GM12872 (cell line): ENCODE measurements at regions not wholly inside any gene's neighbourhood (a gene's known extent, or its start where the extent isn't known, plus 50 kb on each side); places are given as distances from the start of the nearest gene placed in this dataset.

Source experiments
- TF ChIP-seq, protein P1 (sequence below): IDR thresholded peaks from 3 replicates; pipeline ENCODE4 v1.5.1; 2011; ENCODE audit warnings: low read depth, mild to moderate bottlenecking, low read length, moderate library complexity; ENCODE audit not compliant: insufficient read depth

DNA sequence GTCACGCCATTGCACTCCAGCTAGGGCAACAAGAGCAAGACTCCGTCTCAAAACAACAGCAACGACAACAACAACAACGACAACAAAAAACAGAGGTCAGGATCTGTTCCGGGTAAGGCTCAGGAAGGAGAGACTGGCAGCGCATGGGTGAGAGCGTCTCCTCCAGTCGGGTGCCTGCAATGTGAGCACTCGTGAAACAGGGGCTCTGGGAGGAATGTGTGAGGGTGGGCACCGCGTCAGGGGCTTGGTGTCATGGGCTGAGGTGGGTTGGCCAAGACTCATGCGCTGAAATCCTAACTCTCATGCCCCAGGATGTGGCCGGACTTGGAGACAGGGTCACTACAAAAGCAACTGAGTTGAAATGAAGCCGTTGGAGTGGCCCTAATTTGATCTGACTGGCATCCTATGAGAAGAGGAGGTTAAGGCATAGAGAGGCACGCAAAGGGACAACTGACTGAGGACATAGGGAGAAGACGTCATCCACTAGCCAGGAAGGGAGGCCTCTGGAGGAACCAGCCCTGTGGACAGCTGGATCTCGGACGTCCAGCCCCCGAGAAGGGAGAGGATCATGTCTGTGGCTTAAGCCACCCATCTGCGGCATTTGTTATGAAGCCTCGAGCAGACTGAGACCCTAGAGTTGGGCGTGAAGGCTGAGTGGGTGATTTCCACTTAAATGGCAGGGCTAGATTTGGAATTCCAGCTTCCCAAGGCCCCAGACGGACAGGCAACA is 241.5 kb upstream of the PITRM1 start:
- TF ChIP-seq, protein P1, sequence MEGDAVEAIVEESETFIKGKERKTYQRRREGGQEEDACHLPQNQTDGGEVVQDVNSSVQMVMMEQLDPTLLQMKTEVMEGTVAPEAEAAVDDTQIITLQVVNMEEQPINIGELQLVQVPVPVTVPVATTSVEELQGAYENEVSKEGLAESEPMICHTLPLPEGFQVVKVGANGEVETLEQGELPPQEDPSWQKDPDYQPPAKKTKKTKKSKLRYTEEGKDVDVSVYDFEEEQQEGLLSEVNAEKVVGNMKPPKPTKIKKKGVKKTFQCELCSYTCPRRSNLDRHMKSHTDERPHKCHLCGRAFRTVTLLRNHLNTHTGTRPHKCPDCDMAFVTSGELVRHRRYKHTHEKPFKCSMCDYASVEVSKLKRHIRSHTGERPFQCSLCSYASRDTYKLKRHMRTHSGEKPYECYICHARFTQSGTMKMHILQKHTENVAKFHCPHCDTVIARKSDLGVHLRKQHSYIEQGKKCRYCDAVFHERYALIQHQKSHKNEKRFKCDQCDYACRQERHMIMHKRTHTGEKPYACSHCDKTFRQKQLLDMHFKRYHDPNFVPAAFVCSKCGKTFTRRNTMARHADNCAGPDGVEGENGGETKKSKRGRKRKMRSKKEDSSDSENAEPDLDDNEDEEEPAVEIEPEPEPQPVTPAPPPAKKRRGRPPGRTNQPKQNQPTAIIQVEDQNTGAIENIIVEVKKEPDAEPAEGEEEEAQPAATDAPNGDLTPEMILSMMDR: no peak

DNA sequence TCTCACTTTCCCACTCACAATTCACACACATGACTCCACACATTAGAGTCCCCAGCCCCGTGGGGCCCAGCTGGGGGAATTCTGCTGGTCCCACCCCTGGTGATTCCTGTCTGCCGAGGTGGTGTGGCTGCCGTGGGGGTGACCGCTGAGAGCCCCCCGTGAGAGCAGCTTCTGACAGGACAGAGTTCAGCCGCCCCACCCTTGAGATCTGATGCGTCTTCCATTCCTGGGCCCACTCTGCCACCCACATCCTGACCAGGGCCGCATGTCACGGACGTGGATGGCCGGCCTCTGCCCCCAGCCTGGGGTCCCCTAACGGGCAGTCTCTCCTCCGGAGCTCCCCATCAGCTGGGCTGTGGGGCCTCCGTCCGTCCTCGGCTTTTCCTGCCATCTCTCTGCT is 240.1 kb upstream of the PITRM1 start:
- TF ChIP-seq, protein P1: no peak

DNA sequence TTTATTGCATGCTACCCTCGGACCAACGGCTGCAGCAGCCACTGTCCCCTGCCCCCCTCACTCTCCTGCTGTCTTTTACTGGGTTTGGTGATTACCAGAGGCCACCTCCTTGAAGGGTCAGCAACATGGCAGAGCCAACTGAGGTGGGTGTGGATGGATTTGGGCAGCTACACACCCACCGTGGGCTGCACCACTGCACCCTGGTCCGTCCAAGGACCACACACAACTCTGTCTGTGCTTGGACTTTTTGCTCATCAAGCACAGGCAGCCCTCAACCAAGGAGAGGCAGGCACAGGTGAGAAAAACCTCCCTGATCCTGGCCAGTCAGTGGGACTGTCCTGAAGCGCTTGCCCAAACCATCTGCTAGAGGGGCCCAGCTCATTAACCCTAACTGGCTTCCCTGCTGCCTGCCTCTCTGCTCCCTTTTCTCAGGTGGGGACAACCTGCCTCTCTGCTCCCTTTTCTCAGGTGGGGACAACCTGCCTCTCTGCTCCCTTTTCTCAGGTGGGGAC is 239.5 kb upstream of the PITRM1 start:
- TF ChIP-seq, protein P1: no peak

DNA sequence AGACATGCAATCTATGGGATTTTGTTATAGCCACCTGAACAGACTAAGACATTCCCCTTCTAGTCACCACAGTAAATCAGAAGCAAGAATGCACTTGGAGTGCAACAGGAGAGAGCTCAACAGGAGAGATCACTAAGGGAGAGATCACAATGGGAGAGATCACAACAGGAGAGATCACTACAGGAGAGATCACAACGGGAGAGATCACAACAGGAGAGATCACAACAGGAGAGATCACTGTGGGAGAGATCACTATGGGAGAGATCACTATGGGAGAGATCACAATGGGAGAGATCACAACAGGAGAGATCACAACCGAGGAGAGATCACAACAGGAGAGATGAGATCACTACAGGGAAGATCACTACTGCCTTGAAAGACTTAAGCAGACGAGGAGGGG is 238.5 kb upstream of the PITRM1 start:
- TF ChIP-seq, protein P1: no peak

DNA sequence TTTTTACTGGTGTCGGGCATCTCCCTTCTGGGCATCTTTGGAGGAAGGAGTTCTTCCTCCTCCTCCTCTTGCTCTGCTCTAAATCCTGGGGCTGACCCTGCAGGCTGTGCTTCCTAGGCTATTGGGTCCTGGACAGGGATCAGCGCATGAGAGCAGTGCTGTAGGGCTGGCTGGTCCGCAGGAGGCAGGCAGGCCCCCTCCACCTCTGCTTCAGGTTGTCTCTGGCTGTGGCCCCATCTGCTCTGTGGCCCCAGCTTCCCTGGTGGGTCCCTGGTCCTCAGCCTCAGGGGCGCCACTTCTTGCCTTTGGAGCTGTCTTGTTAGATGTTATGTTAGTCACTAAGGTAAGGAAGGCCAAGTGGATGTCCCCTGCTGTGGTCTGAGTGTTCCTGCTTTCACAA is 237.3 kb upstream of the PITRM1 start:
- TF ChIP-seq, protein P1: no peak

DNA sequence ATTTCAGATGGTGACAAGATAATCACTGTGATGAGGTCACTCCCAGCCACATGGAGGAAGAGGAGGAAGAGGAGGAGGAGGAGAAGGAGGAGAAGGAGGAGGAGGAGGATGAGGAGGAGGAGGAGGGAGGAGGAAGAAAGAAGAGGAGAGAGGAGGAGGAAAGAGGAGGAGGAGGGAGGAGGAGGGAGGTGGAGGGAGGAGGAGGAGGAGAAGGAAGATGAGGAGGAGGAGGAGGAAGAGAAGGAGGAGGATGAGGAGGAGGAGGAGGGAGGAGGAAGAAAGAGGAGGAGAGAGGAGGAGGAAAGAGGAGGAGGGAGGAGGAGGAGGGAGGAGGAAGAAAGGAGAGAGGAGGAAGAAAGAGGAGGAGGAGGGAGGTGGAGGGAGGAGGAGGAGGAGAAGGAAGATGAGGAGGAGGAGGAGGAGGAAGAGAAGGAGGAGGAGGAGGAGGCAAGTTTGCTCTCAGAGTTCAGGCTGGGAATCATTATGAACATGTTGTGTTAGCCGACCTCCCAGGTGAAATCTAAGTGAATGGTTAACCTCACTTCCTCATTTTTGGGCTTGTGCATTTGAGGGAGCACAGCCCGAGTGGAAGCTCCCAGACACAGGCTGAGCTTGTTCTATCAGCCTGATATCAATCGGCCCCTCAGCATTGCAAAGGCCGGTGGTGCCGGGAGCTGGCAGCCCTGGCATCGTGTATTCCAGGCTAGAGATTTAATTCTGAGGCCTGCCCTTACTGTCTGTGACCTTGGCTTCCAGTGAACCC is 236.2 kb upstream of the PITRM1 start:
- TF ChIP-seq, protein P1: no peak

DNA sequence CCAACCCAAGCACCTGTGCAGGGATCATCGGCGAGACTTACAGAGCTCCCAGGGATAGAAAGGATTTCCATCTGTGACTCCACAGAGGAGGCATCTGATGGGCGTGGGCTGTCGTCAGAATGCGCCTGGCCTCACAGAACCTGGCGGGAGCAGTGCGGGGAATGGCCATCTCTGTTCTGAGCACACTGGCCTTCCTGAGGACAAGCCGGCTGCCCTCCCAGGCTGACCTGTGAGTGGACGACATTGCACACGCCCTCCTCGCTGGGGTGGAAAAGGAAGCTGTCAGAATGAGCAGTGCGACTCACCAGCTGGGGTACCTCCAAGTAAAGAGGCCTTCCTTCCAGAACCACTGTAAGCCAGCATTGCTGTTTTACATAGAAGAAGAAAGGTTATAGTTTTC is 234.6 kb upstream of the PITRM1 start:
- TF ChIP-seq, protein P1: no peak
